ENCODE measurements at regions not wholly inside any gene's neighbourhood (a gene's known extent, or its start where the extent isn't known, plus 50 kb on each side); places are given as distances from the start of the nearest gene placed in this dataset.

GRCh38 chr7:21361413-21362125, 66.3 kb upstream of the SP4 start:
- DNase-seq (ENCODE audit: low read depth) = no peak

- no peak for DNase-seq (ENCODE audit: low read depth)
Observed at GRCh38 chr7:21364801-21365271, 63.0 kb upstream of the SP4 start.

GRCh38 chr7:21365866-21366624, 61.8 kb upstream of the SP4 start:
- DNase-seq (ENCODE audit: low read depth) = no peak

- no peak for DNase-seq (ENCODE audit: low read depth)
Observed at GRCh38 chr7:21367081-21367480, 60.8 kb upstream of the SP4 start.

GRCh38 chr7:21367537-21367936, 60.3 kb upstream of the SP4 start:
- DNase-seq (ENCODE audit: low read depth) = no peak

- no peak for DNase-seq (ENCODE audit: low read depth)
Observed at GRCh38 chr7:21368317-21368716, 59.6 kb upstream of the SP4 start.

GRCh38 chr7:21370283-21370982, 57.5 kb upstream of the SP4 start:
- no peak for DNase-seq (ENCODE audit: low read depth)

- DNase-seq (ENCODE audit: low read depth) = no peak
Observed at GRCh38 chr7:21371360-21371759, 56.5 kb upstream of the SP4 start.

- no peak for DNase-seq (ENCODE audit: low read depth)
Observed at GRCh38 chr7:21373031-21373430, 54.9 kb upstream of the SP4 start.

- no peak for DNase-seq (ENCODE audit: low read depth)
Observed at GRCh38 chr7:21374134-21374533, 53.7 kb upstream of the SP4 start.

GRCh38 chr7:21377545-21377944, 50.3 kb upstream of the SP4 start:
- DNase-seq (ENCODE audit: low read depth) = no peak

Data from activated T-helper 1 cell treated with Interleukin-2 at 50 U/mL for 16 hours (primary cell).